Caco-2 (cell line): ENCODE measurements at regions not wholly inside any gene's neighbourhood (a gene's known extent, or its start where the extent isn't known, plus 50 kb on each side); places are given as distances from the start of the nearest gene placed in this dataset.

Source experiments
- BruUV-seq: library from RNA; stranded (reverse); fragments of 400-500 nt; replicated peaks from 2 replicates; lab custom pipeline; 2021; lab: Mats Ljungman, UMichigan
- CTCF ChIA-PET: fragments of 300-600 bp; sonication (Branson Sonifier 250); formaldehyde crosslinking; loops from one replicate; lab custom pipeline; 2022; ENCODE audit warnings: antibody characterized with exemption; lab: Charles Lee
- POLR2A ChIA-PET: fragments of 300-600 bp; sonication (Branson Sonifier 250); formaldehyde crosslinking; loops from one replicate; lab custom pipeline; 2022; ENCODE audit warnings: antibody characterized with exemption; lab: Charles Lee
- DNase-seq, 2 experiments: peaks; one replicate each; pipeline versions ENCODE4 v3.0.0 to v3.0.0-alpha.2; 2020 to 2022
- H3K27me3 ChIP-seq: replicated peaks from 2 replicates; pipeline ENCODE4 v1.6.0; 2011; ENCODE audit warnings: low read length; ENCODE audit not compliant: control insufficient read depth, insufficient read depth
- H3K36me3 ChIP-seq: 2 replicates; pipeline ENCODE4 v1.5.1; 2011; ENCODE audit warnings: low read length; ENCODE audit not compliant: control insufficient read depth, insufficient read depth
- H3K4me1 ChIP-seq: fragments of 250-450 bp; sonication (Bioruptor Pico); 2 replicates; pipeline ENCODE4 v1.5.1; 2020; ENCODE audit warnings: mild to moderate bottlenecking
- H3K4me3 ChIP-seq: 2 replicates; pipeline ENCODE4 v1.5.1; 2011; ENCODE audit warnings: low read depth, mild to moderate bottlenecking, control low read depth, low read length
- H3K9me3 ChIP-seq: fragments of 250-450 bp; sonication (Bioruptor Pico); 2 replicates; pipeline ENCODE4 v1.5.1; 2020; ENCODE audit warnings: mild to moderate bottlenecking, moderate library complexity
- H3K27ac Mint-ChIP-seq: one replicate; pipeline ENCODE4 v1.8.0; 2022; ENCODE audit warnings: mixed read lengths; ENCODE audit not compliant: unreplicated experiment
- H3K27me3 Mint-ChIP-seq: one replicate; pipeline ENCODE4 v1.8.0; 2022; ENCODE audit warnings: mixed read lengths; ENCODE audit not compliant: insufficient read depth, unreplicated experiment
- H3K36me3 Mint-ChIP-seq: one replicate; pipeline ENCODE4 v1.8.0; 2022; ENCODE audit warnings: mild to moderate bottlenecking, mixed read lengths; ENCODE audit not compliant: insufficient read depth, unreplicated experiment
- H3K4me1 Mint-ChIP-seq: one replicate; pipeline ENCODE4 v1.8.0; 2022; ENCODE audit warnings: low read depth, mixed read lengths; ENCODE audit not compliant: unreplicated experiment
- H3K4me3 Mint-ChIP-seq: one replicate; pipeline ENCODE4 v1.8.0; 2022; ENCODE audit warnings: mild to moderate bottlenecking, moderate library complexity, mixed read lengths; ENCODE audit not compliant: unreplicated experiment
- H3K9me3 Mint-ChIP-seq: one replicate; pipeline ENCODE4 v1.8.0; 2022; ENCODE audit warnings: mixed read lengths; ENCODE audit not compliant: unreplicated experiment
- CTCF ChIP-seq, 2 experiments: fragments of 200-600 bp in 1 of 2; IDR thresholded peaks; 1 replicate in 1 of 2; 2 replicates in 1 of 2; pipeline versions ENCODE4 v1.5.1 to v1.8.0; 2011 to 2022; ENCODE audit warnings: antibody characterized with exemption in 1 of 2, control low read depth in 1 of 2, inconsistent platforms in 1 of 2, low read depth in 1 of 2, low read length in 1 of 2, mild to moderate bottlenecking in 1 of 2, moderate library complexity in 1 of 2; ENCODE audit not compliant: insufficient read depth in 1 of 2, severe bottlenecking in 1 of 2, unreplicated experiment in 1 of 2
- intact Hi-C: fragments of 100-400 bp; cut with micrococcal nuclease; formaldehyde crosslinking; loops from one replicate; pipeline ENCODE4 v1.10.0; 2022; ENCODE audit not compliant: unreplicated experiment

GRCh38 chr16:73385696-73386095, 337.8 kb upstream of the ZFHX3 start:
- no peaks in the 10 kb centered on the region for H3K27me3 ChIP-seq
- H3K9me3 ChIP-seq: no peaks in the 10 kb centered on the region
- no peaks in the 10 kb centered on the region for H3K36me3 ChIP-seq
- Mint-ChIP-seq H3K4me1 (no peaks in the 10 kb centered on the region), H3K27ac (no peak overlapping the region), H3K4me3 (no peak overlapping the region), H3K9me3 (peaks cover 8% of the 10 kb centered on the region), H3K36me3 (no peaks in the 10 kb centered on the region), H3K27me3 (peaks cover 4% of the 10 kb centered on the region)
- POLR2A ChIA-PET: no interaction called here
- BruUV-seq: no TSS peak
- no peak for DNase-seq
- intact Hi-C loops: no loop called here
- H3K4me1 ChIP-seq: no peaks in the 10 kb centered on the region
- no peak for TF ChIP-seq CTCF (IDR thresholded peaks at IDR 0.05; ENCODE audit: insufficient read depth in 1 of 2, low read depth in 1 of 2, low read length in 1 of 2, severe bottlenecking in 1 of 2, unreplicated experiment in 1 of 2)
- CTCF ChIA-PET: interaction anchor here (0.6 kb wide), 1 partner anchor 87 kb away, joined by 3 read pairs; no protein-coding TSS in a partner anchor
- H3K4me3 ChIP-seq: no peak overlapping the region

- Mint-ChIP-seq H3K27me3 (peaks cover 4% of the 10 kb centered on the region), H3K9me3 (peaks cover 8% of the 10 kb centered on the region), H3K4me1 (no peaks in the 10 kb centered on the region), H3K4me3 (no peak overlapping the region), H3K36me3 (no peaks in the 10 kb centered on the region), H3K27ac (no peak overlapping the region)
- POLR2A ChIA-PET: no interaction called here
- BruUV-seq: no TSS peak
- no peak for TF ChIP-seq CTCF (IDR thresholded peaks at IDR 0.05; ENCODE audit: insufficient read depth in 1 of 2, low read depth in 1 of 2, low read length in 1 of 2, severe bottlenecking in 1 of 2, unreplicated experiment in 1 of 2)
- no peaks in the 10 kb centered on the region for H3K36me3 ChIP-seq
- CTCF ChIA-PET: no interaction called here
- no peaks in the 10 kb centered on the region for H3K9me3 ChIP-seq
- no peak overlapping the region for H3K4me3 ChIP-seq
- intact Hi-C loops: no loop called here
- DNase-seq: no peak
- H3K27me3 ChIP-seq: no peaks in the 10 kb centered on the region
- H3K4me1 ChIP-seq: no peaks in the 10 kb centered on the region
Measured at GRCh38 chr16:73384506-73385089, 336.7 kb upstream of the ZFHX3 start.

- no peak overlapping the region for H3K4me3 Mint-ChIP-seq
- peaks cover 8% of the 10 kb centered on the region for H3K9me3 Mint-ChIP-seq
- intact Hi-C loops: no loop called here
- no peaks in the 10 kb centered on the region for H3K4me1 ChIP-seq
- no peaks in the 10 kb centered on the region for H3K36me3 ChIP-seq
- peaks cover 4% of the 10 kb centered on the region for H3K27me3 Mint-ChIP-seq
- H3K27ac Mint-ChIP-seq: no peak overlapping the region
- DNase-seq: no peak
- no peak overlapping the region for H3K4me3 ChIP-seq
- no peaks in the 10 kb centered on the region for H3K27me3 ChIP-seq
- ChIA-PET POLR2A (no interaction called here), CTCF (no interaction called here)
- H3K9me3 ChIP-seq: no peaks in the 10 kb centered on the region
- no peaks in the 10 kb centered on the region for H3K4me1 Mint-ChIP-seq
- H3K36me3 Mint-ChIP-seq: no peaks in the 10 kb centered on the region
- no TSS peak for BruUV-seq
- no peak for TF ChIP-seq CTCF (IDR thresholded peaks at IDR 0.05; ENCODE audit: insufficient read depth in 1 of 2, low read depth in 1 of 2, low read length in 1 of 2, severe bottlenecking in 1 of 2, unreplicated experiment in 1 of 2)
Measured at GRCh38 chr16:73383988-73384365, 336.0 kb upstream of the ZFHX3 start.
